Liver (tissue), 8 donors: ENCODE measurements at regions not wholly inside any gene's neighbourhood (a gene's known extent, or its start where the extent isn't known, plus 50 kb on each side); places are given as distances from the start of the nearest gene placed in this dataset.

Experiments
- DNase-seq: peaks from one replicate; pipeline ENCODE4 v3.0.0-alpha.2; 2017; ENCODE audit warnings: low spot score
- H3K27ac ChIP-seq, 2 donors: one replicate each; pipeline ENCODE4 v1.7.0; 2013; ENCODE audit warnings: inconsistent platforms in 2 of 2, low read length in 2 of 2, control low read depth in 1 of 2, low read depth in 1 of 2, mild to moderate bottlenecking in 1 of 2
- H3K27me3 ChIP-seq, 4 donors: one replicate each; pipeline versions ENCODE4 v1.6.1 to v1.7.0; 2013; ENCODE audit warnings: low read length in 3 of 4, inconsistent platforms in 1 of 4, mild to moderate bottlenecking in 1 of 4, moderate library complexity in 1 of 4; ENCODE audit not compliant: control insufficient read depth in 4 of 4, insufficient read depth in 4 of 4
- H3K36me3 ChIP-seq, 4 donors: one replicate each; pipeline versions ENCODE4 v1.6.1 to v1.7.0; 2013; ENCODE audit warnings: low read length in 3 of 4, mild to moderate bottlenecking in 3 of 4, low read depth in 1 of 4, moderate library complexity in 1 of 4; ENCODE audit not compliant: control insufficient read depth in 4 of 4, insufficient read depth in 3 of 4
- H3K4me1 ChIP-seq, 4 donors: one replicate each; pipeline versions ENCODE4 v1.6.1 to v1.7.0; 2013; ENCODE audit warnings: low read length in 3 of 4, mild to moderate bottlenecking in 3 of 4, moderate library complexity in 1 of 4; ENCODE audit not compliant: control insufficient read depth in 4 of 4, insufficient read depth in 4 of 4
- H3K4me3 ChIP-seq, 3 donors: one replicate each; pipeline versions ENCODE4 v1.6.1 to v1.7.0; 2013; ENCODE audit warnings: low read length in 3 of 3, control low read depth in 1 of 3, low read depth in 1 of 3, mild to moderate bottlenecking in 1 of 3
- H3K9ac ChIP-seq, 2 donors: one replicate each; pipeline ENCODE4 v1.7.0; 2013; ENCODE audit warnings: low read length in 2 of 2, mild to moderate bottlenecking in 2 of 2, moderate library complexity in 2 of 2, control low read depth in 1 of 2, low read depth in 1 of 2
- H3K9me3 ChIP-seq, 4 donors: one replicate each; pipeline versions ENCODE4 v1.6.1 to v1.7.0; 2013; ENCODE audit warnings: low read length in 3 of 4; ENCODE audit not compliant: control insufficient read depth in 4 of 4
- ATF3 ChIP-seq: IDR thresholded peaks from 2 replicates; pipeline ENCODE4 v1.6.1; 2016; ENCODE audit warnings: antibody characterized with exemption
- EGR1 ChIP-seq, 2 donors: IDR thresholded peaks; 2 replicates each; pipeline ENCODE4 v1.6.1; 2016 to 2018; ENCODE audit warnings: antibody characterized with exemption in 2 of 2, low read depth in 2 of 2
- FOXA1 ChIP-seq: IDR thresholded peaks from 2 replicates; pipeline ENCODE4 v1.6.1; 2016; ENCODE audit warnings: antibody characterized with exemption
- FOXA2 ChIP-seq: IDR thresholded peaks from 2 replicates; pipeline ENCODE4 v1.6.1; 2016; ENCODE audit warnings: antibody characterized with exemption
- GABPA ChIP-seq, 2 donors: IDR thresholded peaks in 1 of 2; conservative IDR thresholded peaks in 1 of 2; 2 replicates each; pipeline ENCODE4 v1.6.1; 2016; ENCODE audit warnings: antibody characterized with exemption in 2 of 2, mild to moderate bottlenecking in 1 of 2, moderate library complexity in 1 of 2
- HNF4A ChIP-seq, 2 donors: conservative IDR thresholded peaks; 2 replicates each; pipeline ENCODE4 v1.6.1; 2016; ENCODE audit warnings: antibody characterized with exemption in 2 of 2, mild to moderate bottlenecking in 2 of 2
- HNF4G ChIP-seq: IDR thresholded peaks from 2 replicates; pipeline ENCODE4 v1.6.1; 2016; ENCODE audit warnings: antibody characterized with exemption
- JUND ChIP-seq, 2 donors: IDR thresholded peaks; 2 replicates each; pipeline ENCODE4 v1.6.1; 2016; ENCODE audit warnings: antibody characterized with exemption in 2 of 2
- MAX ChIP-seq: IDR thresholded peaks from 2 replicates; pipeline ENCODE4 v1.6.1; 2016; ENCODE audit warnings: antibody characterized with exemption
- NR2F2 ChIP-seq: IDR thresholded peaks from 2 replicates; pipeline ENCODE4 v1.6.1; 2016; ENCODE audit warnings: antibody characterized with exemption
- RAD21 ChIP-seq, 2 donors: IDR thresholded peaks; 2 replicates each; pipeline ENCODE4 v1.6.1; 2016; ENCODE audit warnings: antibody characterized with exemption in 2 of 2, mild to moderate bottlenecking in 2 of 2
- REST ChIP-seq: IDR thresholded peaks from 2 replicates; pipeline ENCODE4 v1.6.1; 2016; ENCODE audit warnings: antibody characterized with exemption, mild to moderate bottlenecking
- SP1 ChIP-seq: IDR thresholded peaks from 2 replicates; pipeline ENCODE4 v1.6.1; 2018; ENCODE audit warnings: antibody characterized with exemption, mild to moderate bottlenecking
- TAF1 ChIP-seq: conservative IDR thresholded peaks from 2 replicates; pipeline ENCODE4 v1.6.1; 2016; ENCODE audit warnings: antibody characterized with exemption, mild to moderate bottlenecking
- YY1 ChIP-seq: IDR thresholded peaks from 2 replicates; pipeline ENCODE4 v1.6.1; 2016; ENCODE audit warnings: antibody characterized with exemption, mild to moderate bottlenecking
- ZBTB33 ChIP-seq: IDR thresholded peaks from 2 replicates; pipeline ENCODE4 v1.6.1; 2016; ENCODE audit warnings: antibody characterized with exemption
- WGBS: extraction: QIAGEN DNeasy Blood & Tissue Kit; methylation state at CpG from one replicate; pipeline ENCODE4 v1.1.7; 2013; 5-methylcytosine and 5-hydroxymethylcytosine counted together
- TF ChIP-seq, protein P1 (sequence below): fragments of 150-350 bp; IDR thresholded peaks from 2 replicates; pipeline ENCODE4 v1.5.1; 2017; ENCODE audit warnings: improper control_type of control experiment, low read depth, low read length; ENCODE audit not compliant: missing input control
- donor health status: healthy.
- donor health status: healthy.
- donor health status: healthy.
- donor health status: healthy.
- donor health status: healthy.

DNA sequence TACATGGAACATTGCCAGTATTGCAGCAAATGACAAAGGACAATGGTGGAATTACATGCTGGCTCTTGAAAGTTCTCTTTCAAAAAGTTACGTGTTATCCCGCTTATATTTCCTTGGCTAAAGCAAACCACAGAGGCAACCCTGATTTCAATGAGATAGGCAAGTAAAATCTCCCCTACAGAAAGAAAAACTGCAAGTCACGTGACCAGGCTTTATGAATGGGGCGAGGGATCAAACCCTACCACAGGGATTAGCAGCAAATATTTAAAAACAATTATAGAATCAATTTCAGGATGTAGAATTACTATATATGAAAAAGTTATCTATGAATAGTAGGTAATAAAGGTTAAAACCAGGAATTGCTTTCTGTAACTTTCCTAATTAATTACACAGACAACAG is 603.4 kb upstream of the GBE1 start (continued):
- TF ChIP-seq, protein P1, sequence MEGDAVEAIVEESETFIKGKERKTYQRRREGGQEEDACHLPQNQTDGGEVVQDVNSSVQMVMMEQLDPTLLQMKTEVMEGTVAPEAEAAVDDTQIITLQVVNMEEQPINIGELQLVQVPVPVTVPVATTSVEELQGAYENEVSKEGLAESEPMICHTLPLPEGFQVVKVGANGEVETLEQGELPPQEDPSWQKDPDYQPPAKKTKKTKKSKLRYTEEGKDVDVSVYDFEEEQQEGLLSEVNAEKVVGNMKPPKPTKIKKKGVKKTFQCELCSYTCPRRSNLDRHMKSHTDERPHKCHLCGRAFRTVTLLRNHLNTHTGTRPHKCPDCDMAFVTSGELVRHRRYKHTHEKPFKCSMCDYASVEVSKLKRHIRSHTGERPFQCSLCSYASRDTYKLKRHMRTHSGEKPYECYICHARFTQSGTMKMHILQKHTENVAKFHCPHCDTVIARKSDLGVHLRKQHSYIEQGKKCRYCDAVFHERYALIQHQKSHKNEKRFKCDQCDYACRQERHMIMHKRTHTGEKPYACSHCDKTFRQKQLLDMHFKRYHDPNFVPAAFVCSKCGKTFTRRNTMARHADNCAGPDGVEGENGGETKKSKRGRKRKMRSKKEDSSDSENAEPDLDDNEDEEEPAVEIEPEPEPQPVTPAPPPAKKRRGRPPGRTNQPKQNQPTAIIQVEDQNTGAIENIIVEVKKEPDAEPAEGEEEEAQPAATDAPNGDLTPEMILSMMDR: no peak
- TF ChIP-seq HNF4A (conservative IDR thresholded peaks at IDR 0.05) (no peak), NR2F2 (no peak), HNF4G (no peak), FOXA1 (no peak), TAF1 (no peak)

DNA sequence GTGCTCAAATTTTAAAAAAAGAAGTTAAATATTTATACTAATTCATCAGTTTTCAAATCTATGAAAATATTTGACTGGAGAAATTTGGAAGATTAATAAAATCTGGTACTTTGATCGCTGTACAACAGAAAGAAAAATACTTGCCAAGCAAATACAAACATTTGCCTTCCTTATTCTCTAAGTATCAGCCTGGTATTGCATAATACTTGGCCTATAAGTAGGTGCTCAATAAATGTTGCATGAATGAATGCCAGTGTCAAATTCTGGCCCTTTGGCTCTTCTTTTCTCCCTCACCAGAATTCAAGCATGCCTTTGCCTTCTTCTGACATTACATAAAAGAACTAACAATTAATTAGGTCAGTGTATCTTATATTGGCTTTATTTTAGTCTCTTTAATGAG is 601.7 kb upstream of the GBE1 start:
- Histone ChIP-seq H3K27me3 (no peaks in the 10 kb centered on the region), H3K4me1 (no peaks in the 10 kb centered on the region), H3K27ac (no peak overlapping the region), H3K4me3 (no peak overlapping the region), H3K9me3 (no peaks in the 10 kb centered on the region), H3K9ac (no peak overlapping the region), H3K36me3 (no peaks in the 10 kb centered on the region)
- no peak for TF ChIP-seq RAD21 (IDR thresholded peaks at IDR 0.05)
- no peak for TF ChIP-seq GABPA (IDR thresholded peaks at IDR 0.05 in 1 of 2, conservative IDR thresholded peaks at IDR 0.05 in 1 of 2)
- no peak for TF ChIP-seq SP1
- no peak for TF ChIP-seq JUND (IDR thresholded peaks at IDR 0.05)
- no peak for TF ChIP-seq FOXA2
- no peak for TF ChIP-seq MAX
- no peak for TF ChIP-seq NR2F2
- TF ChIP-seq, protein P1: no peak
- TF ChIP-seq FOXA1: no peak
- TF ChIP-seq HNF4A (conservative IDR thresholded peaks at IDR 0.05): no peak
- TF ChIP-seq HNF4G: no peak
- no peak for TF ChIP-seq ZBTB33
- no peak for TF ChIP-seq REST
- no peak for TF ChIP-seq ATF3
- TF ChIP-seq YY1: no peak
- TF ChIP-seq EGR1 (IDR thresholded peaks at IDR 0.05; ENCODE audit: low read depth in 2 of 2): no peak
- no peak for TF ChIP-seq TAF1
- DNase-seq: no peak
- WGBS: 56% methylated on average over 1 of the region's 1 CpG
